Ovary (tissue), 7 donors: ENCODE measurements at regions not wholly inside any gene's neighbourhood (a gene's known extent, or its start where the extent isn't known, plus 50 kb on each side); places are given as distances from the start of the nearest gene placed in this dataset.

Experiments used
- DNase-seq, 5 donors: peaks; one replicate each; pipeline ENCODE4 v3.0.0-alpha.2; 2019 to 2020
- H3K27ac ChIP-seq, 2 donors: fragments of 200-600 bp; one replicate each; pipeline versions ENCODE4 v1.5.1 to v1.8.0; 2019 to 2022
- H3K27me3 ChIP-seq: fragments of 200-600 bp; one replicate; pipeline ENCODE4 v1.8.0; 2022
- H3K36me3 ChIP-seq: fragments of 200-600 bp; sonication (generic); one replicate; pipeline ENCODE4 v1.5.1; 2019
- H3K4me1 ChIP-seq: one replicate; pipeline ENCODE4 v1.8.1; 2013; ENCODE audit warnings: mild to moderate bottlenecking, moderate library complexity; ENCODE audit not compliant: insufficient read depth
- H3K4me3 ChIP-seq: fragments of 200-600 bp; sonication (generic); one replicate; pipeline ENCODE4 v1.5.1; 2017
- H3K9me3 ChIP-seq, 2 donors: fragments of 200-600 bp in 1 of 2; sonication (generic) in 1 of 2; one replicate each; pipeline versions ENCODE4 v1.5.1 to v1.8.1; 2013 to 2019; ENCODE audit warnings: mild to moderate bottlenecking in 1 of 2, moderate library complexity in 1 of 2
- EP300 ChIP-seq: sonication (generic); formaldehyde crosslinking; IDR thresholded peaks from one replicate; pipeline ENCODE4 v1.6.1; 2017; ENCODE audit warnings: antibody characterized with exemption
- POLR2A ChIP-seq: fragments of 450-650 bp; IDR thresholded peaks from one replicate; pipeline ENCODE4 v1.6.1; 2017; ENCODE audit warnings: antibody characterized with exemption, mild to moderate bottlenecking, moderate library complexity
- WGBS, 3 donors: extraction: QIAGEN DNeasy Blood & Tissue Kit in 1 of 3; methylation state at CpG; one replicate each; pipeline versions ENCODE4 v1.1.5 to v1.1.7; 2013 to 2017; 5-methylcytosine and 5-hydroxymethylcytosine counted together
- intact Hi-C, 4 donors: fragments of 100-400 bp; cut with DNase I; formaldehyde crosslinking; loops; one replicate each; pipeline versions ENCODE4 v1.11.0 to v1.15.1; 2022 to 2023
- TF ChIP-seq, protein P1 (sequence below), 3 donors: fragments of 450-650 bp in 2 of 3; fragments of 200-600 bp in 1 of 3; IDR thresholded peaks; one replicate each; pipeline versions ENCODE4 v1.5.1 to v1.8.0; 2016 to 2022; ENCODE audit warnings: antibody characterized with exemption in 3 of 3, mild to moderate bottlenecking in 1 of 3
- donor health status: DM: no; HTN: no; CAD: no; lungs with moderate emphysema.
- donor health status: DM: no; HTN: no; CAD: no.
- donor health status: Bipolar disorder and iron deficiency.
- donor health status: DM: no; HTN: no; CAD: no.
- donor health status: DM: yes; HTN: yes; CAD: no.

DNA sequence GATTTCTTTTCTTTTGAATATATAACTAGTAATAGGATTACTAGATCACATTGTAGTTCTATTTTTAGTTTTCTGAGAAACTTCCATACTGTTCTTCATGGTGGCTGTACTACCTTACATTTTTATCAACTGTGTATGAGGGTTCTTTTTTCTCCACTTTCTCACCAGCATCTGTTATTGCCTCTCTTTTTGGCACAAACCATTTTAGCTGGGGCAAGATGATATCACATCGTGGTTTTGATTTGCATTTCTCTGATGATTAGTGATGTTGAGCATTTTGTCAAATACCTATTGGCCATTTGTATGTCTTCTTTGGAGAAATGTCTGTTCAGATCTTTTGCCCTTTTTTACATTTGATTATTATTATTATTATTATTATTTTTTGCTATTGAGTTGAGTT, 86.1 kb upstream of the TCF21 start:
- no peaks in the 10 kb centered on the region for H3K36me3 ChIP-seq
- H3K27me3 ChIP-seq, result no peaks in the 10 kb centered on the region
- H3K4me3 ChIP-seq, result no peak overlapping the region
- no peak for DNase-seq
- no peak overlapping the region for H3K27ac ChIP-seq
- intact Hi-C loops, result no loop called here
- TF ChIP-seq EP300, result no peak
- TF ChIP-seq, protein P1, sequence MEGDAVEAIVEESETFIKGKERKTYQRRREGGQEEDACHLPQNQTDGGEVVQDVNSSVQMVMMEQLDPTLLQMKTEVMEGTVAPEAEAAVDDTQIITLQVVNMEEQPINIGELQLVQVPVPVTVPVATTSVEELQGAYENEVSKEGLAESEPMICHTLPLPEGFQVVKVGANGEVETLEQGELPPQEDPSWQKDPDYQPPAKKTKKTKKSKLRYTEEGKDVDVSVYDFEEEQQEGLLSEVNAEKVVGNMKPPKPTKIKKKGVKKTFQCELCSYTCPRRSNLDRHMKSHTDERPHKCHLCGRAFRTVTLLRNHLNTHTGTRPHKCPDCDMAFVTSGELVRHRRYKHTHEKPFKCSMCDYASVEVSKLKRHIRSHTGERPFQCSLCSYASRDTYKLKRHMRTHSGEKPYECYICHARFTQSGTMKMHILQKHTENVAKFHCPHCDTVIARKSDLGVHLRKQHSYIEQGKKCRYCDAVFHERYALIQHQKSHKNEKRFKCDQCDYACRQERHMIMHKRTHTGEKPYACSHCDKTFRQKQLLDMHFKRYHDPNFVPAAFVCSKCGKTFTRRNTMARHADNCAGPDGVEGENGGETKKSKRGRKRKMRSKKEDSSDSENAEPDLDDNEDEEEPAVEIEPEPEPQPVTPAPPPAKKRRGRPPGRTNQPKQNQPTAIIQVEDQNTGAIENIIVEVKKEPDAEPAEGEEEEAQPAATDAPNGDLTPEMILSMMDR (IDR thresholded peaks at IDR 0.05), result no peak
- TF ChIP-seq POLR2A, result no peak
- no peaks in the 10 kb centered on the region for H3K9me3 ChIP-seq
- H3K4me1 ChIP-seq, result peaks cover 4% of the 10 kb centered on the region
- WGBS, 3 donors, result 91 to 100% (median 92%) methylated on average over 1 of the region's 1 CpG

DNA sequence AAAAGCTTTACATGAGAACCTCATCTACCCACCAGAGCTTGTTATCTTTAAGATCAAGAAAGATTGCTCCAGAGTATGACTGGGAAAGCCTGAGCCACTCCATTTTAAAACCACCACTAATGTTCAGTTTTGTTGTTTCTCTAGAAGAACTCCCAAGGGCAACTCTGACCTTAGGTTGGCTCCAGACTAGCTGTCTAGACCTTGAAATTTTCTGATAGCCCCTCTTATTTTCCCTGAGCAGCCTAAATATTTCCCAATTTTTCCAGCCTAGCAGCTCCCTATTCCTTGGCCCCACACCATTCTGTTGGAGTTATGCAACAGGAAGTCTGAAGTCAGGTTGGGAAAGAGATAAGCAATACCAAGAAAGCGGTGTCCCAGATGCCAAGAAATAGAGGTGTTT, 84.6 kb upstream of the TCF21 start:
- peak overlapping the region in 1 of 2 donors; percentile 57 for H3K27ac ChIP-seq
- no peaks in the 10 kb centered on the region for H3K9me3 ChIP-seq
- DNase-seq, result peak in 3 of 5 donors; percentile 62 to 77 (median 62)
- H3K4me3 ChIP-seq, result no peak overlapping the region
- WGBS, 3 donors, result 10 to 31% (median 15%) methylated on average over 1 of the region's 1 CpG
- no peaks in the 10 kb centered on the region for H3K36me3 ChIP-seq
- no peaks in the 10 kb centered on the region for H3K27me3 ChIP-seq
- TF ChIP-seq, protein P1 (IDR thresholded peaks at IDR 0.05), result no peak
- TF ChIP-seq POLR2A, result no peak
- TF ChIP-seq EP300, result peak; percentile 9
- H3K4me1 ChIP-seq, result peaks cover 6% of the 10 kb centered on the region
- intact Hi-C loops, result no loop called here

DNA sequence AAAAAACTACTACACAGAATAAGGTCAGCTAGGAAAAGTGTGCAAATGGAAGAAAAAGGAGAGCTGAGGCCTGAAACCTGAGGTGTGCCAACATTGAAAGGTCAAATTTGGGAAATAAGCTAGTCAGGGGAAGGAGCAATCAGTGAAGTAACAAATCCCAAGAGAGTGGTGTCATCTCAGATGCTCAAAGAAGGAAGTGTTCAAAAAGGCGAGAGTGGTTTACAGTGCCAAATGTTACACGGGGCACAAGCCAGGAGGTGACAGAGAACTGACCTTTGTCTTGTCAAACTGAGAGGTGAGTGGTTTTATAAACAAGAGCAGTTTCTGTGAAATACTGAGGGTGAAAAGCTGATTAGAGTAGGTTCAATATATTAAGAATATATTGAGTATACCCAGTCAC, 83.0 kb upstream of the TCF21 start:
- 83 to 91% (median 85%) methylated on average over 2 of the region's 2 CpGs for WGBS, 3 donors
- intact Hi-C loops, result no loop called here
- Histone ChIP-seq H3K36me3 (no peaks in the 10 kb centered on the region), H3K27me3 (no peaks in the 10 kb centered on the region), H3K9me3 (no peaks in the 10 kb centered on the region), H3K4me3 (no peak overlapping the region), H3K4me1 (peaks cover 6% of the 10 kb centered on the region), H3K27ac (no peak overlapping the region)
- no peak for TF ChIP-seq EP300
- TF ChIP-seq, protein P1 (IDR thresholded peaks at IDR 0.05), result no peak
- no peak for TF ChIP-seq POLR2A
- no peak for DNase-seq

DNA sequence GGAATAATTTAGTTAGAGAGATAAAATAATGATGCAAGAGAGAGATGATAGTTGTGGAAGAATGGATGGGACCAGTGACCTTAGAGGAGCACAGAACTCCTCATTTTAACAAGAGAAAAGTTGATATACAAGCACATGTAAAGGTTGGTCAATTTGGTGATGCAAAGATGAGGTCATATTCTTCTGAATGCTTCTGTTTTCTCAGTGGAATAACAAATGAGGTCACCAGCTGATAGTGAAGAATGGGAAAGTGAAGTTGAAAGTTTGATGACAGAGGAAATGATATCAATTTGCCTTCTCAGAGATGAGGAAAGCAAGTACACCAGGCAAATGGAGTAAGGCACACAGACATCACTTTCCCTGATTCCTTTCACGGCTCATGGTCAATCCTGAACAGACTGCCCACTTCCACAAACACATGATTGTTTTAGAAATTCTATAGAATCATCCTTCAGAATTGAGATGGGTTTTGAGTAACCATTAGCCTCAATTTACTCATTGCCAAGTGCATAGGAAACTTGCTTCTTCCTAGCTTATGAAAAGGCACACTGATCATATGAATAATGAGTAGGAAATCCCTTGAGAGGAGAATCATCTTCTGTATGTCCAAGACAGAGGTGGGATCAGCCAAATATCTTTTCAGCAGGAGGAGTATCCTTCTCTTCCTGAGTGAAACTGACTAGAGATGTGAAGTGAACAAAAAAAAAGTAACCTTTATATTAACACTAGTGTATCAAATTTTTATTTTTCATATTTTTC, 82.4 kb upstream of the TCF21 start:
- intact Hi-C loops, result no loop called here
- DNase-seq, result no peak
- no peak overlapping the region for H3K4me3 ChIP-seq
- 86 to 100% (median 96%) methylated on average over 1 of the region's 1 CpG for WGBS, 3 donors
- no peak for TF ChIP-seq POLR2A
- no peaks in the 10 kb centered on the region for H3K36me3 ChIP-seq
- H3K9me3 ChIP-seq, result no peaks in the 10 kb centered on the region
- H3K27ac ChIP-seq, result no peak overlapping the region
- no peaks in the 10 kb centered on the region for H3K27me3 ChIP-seq
- H3K4me1 ChIP-seq, result peaks cover 6% of the 10 kb centered on the region

DNA sequence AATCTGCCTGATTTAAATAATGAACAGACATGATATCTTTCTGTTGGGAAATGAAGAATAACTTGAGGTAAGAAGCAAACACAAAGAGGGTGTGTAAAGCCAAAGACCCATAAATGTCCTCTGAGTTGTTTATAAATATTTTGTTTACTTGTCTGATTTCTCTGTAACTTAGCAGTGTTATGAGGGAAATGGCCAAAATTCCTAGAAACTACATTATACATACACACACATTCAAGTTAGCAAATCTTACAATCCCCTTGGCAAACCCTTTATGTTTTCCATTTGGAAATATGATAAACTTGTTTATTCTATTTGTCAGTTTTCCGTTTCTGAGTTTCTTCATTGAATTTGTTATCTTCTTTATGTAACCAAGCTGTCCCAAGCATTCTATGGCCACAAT, 81.4 kb upstream of the TCF21 start:
- no peaks in the 10 kb centered on the region for H3K9me3 ChIP-seq
- no peaks in the 10 kb centered on the region for H3K36me3 ChIP-seq
- 4 to 14% (median 12%) methylated on average over 1 of the region's 1 CpG for WGBS, 3 donors
- H3K4me3 ChIP-seq, result no peak overlapping the region
- no peak for TF ChIP-seq POLR2A
- intact Hi-C loops, result no loop called here
- no peak for DNase-seq
- H3K27me3 ChIP-seq, result no peaks in the 10 kb centered on the region
- no peak overlapping the region for H3K27ac ChIP-seq
- peaks cover 6% of the 10 kb centered on the region for H3K4me1 ChIP-seq
